PC-9 (cell line): ENCODE measurements at regions not wholly inside any gene's neighbourhood (a gene's known extent, or its start where the extent isn't known, plus 50 kb on each side); places are given as distances from the start of the nearest gene placed in this dataset.
A peak's percentile ranks its signal among the peaks of the same experiment; 100 is the strongest.

Experiments used
- BruUV-seq: library from RNA; stranded (reverse); fragments of 400-500 nt; replicated peaks from 2 replicates; lab custom pipeline; 2021; lab: Mats Ljungman, UMichigan
- CTCF ChIA-PET: fragments of 300-600 bp; sonication (Branson Sonifier 250); formaldehyde crosslinking; loops from one replicate; lab custom pipeline; 2022; ENCODE audit warnings: antibody characterized with exemption; lab: Charles Lee
- POLR2A ChIA-PET: fragments of 300-600 bp; sonication (Branson Sonifier 250); formaldehyde crosslinking; loops from one replicate; lab custom pipeline; 2022; ENCODE audit warnings: antibody characterized with exemption; ENCODE audit not compliant: unreplicated experiment; lab: Charles Lee
- DNase-seq, 2 experiments: peaks; one replicate each; pipeline versions ENCODE4 v3.0.0 to v3.0.0-alpha.2; 2015 to 2022; ENCODE audit warnings: mixed read lengths in 1 of 2
- H2AFZ ChIP-seq: fragments of 200-600 bp; sonication (generic); 2 replicates; pipeline ENCODE4 v1.8.1; 2017; ENCODE audit warnings: antibody characterized with exemption
- H3F3A ChIP-seq: fragments of 200-600 bp; sonication (generic); 2 replicates; pipeline ENCODE4 v1.8.1; 2017; ENCODE audit warnings: antibody characterized with exemption, mild to moderate bottlenecking, low read depth; ENCODE audit not compliant: insufficient read depth
- H3K27ac ChIP-seq: fragments of 200-600 bp; sonication (generic); 2 replicates; pipeline ENCODE4 v1.6.1; 2016; ENCODE audit warnings: mixed run types
- H3K27me3 ChIP-seq: fragments of 200-600 bp; sonication (generic); 2 replicates; pipeline ENCODE4 v1.6.1; 2016; ENCODE audit warnings: low read depth, mixed run types; ENCODE audit not compliant: insufficient read depth
- H3K36me3 ChIP-seq: fragments of 200-600 bp; sonication (generic); 2 replicates; pipeline ENCODE4 v1.6.1; 2016; ENCODE audit warnings: low read depth, mixed run types
- H3K4me1 ChIP-seq: fragments of 200-600 bp; sonication (generic); replicated peaks from 2 replicates; pipeline ENCODE4 v1.6.1; 2016; ENCODE audit warnings: mixed run types; ENCODE audit not compliant: insufficient read depth
- H3K4me2 ChIP-seq: fragments of 200-600 bp; sonication (generic); 2 replicates; pipeline ENCODE4 v1.6.1; 2017; ENCODE audit warnings: mixed run types
- H3K4me3 ChIP-seq: fragments of 200-600 bp; sonication (generic); 2 replicates; pipeline ENCODE4 v1.6.1; 2016; ENCODE audit warnings: mixed run types
- H3K79me2 ChIP-seq: fragments of 200-600 bp; sonication (generic); 2 replicates; pipeline ENCODE4 v1.6.1; 2017; ENCODE audit warnings: low read depth, mixed run types
- H3K9me2 ChIP-seq: fragments of 200-600 bp; sonication (generic); 2 replicates; pipeline ENCODE4 v1.8.1; 2017; ENCODE audit warnings: mild to moderate bottlenecking; ENCODE audit not compliant: insufficient read depth
- H3K9me3 ChIP-seq: fragments of 200-600 bp; sonication (generic); 2 replicates; pipeline ENCODE4 v1.8.1; 2016; ENCODE audit warnings: low read depth; ENCODE audit not compliant: insufficient read depth
- H4K20me1 ChIP-seq: fragments of 200-600 bp; sonication (generic); 2 replicates; pipeline ENCODE4 v1.8.1; 2017; ENCODE audit not compliant: insufficient read depth
- EZH2 ChIP-seq: fragments of 200-600 bp; sonication (generic); IDR thresholded peaks from 2 replicates; pipeline ENCODE4 v1.8.0; 2017; ENCODE audit warnings: antibody characterized with exemption, low read depth
- intact Hi-C: fragments of 100-400 bp; cut with micrococcal nuclease; formaldehyde crosslinking; loops from one replicate; pipeline ENCODE4 v1.10.0; 2022; ENCODE audit not compliant: unreplicated experiment
- TF ChIP-seq, protein P1 (sequence below): fragments of 200-600 bp; sonication (generic); conservative IDR thresholded peaks from 2 replicates; pipeline ENCODE4 v1.6.1; 2017; ENCODE audit warnings: mixed run types, antibody characterized with exemption, mild to moderate bottlenecking, moderate library complexity

DNA sequence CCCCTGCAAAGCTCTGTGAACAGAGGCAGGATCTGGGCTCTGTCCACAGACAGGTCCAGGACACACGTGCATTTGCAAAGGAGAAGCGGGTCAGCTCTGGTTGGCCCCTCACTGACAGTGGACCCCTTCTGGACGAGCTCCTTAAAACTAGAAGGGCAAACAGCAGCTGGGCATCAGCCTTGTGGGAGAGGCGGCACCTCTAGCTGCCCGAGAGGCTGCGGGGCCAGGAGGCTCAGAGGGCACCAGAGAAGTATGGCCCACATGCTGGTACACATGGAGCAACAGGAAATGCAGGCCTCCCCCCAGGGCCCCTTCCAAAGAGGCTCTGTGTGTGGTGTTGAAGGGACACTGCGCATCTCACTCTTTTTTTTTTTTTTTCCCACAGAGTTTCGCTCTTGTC, 233.0 kb upstream of the TCERG1L start:
- no peak for DNase-seq
- Histone ChIP-seq H4K20me1 (no peaks in the 10 kb centered on the region), H3K9me2 (no peaks in the 10 kb centered on the region), H3K4me1 (no peaks in the 10 kb centered on the region), H3K36me3 (no peaks in the 10 kb centered on the region), H3K4me2 (no peak overlapping the region), H3K27me3 (peaks cover 41% of the 10 kb centered on the region), H2AFZ (no peak overlapping the region), H3K9me3 (no peaks in the 10 kb centered on the region), H3K27ac (no peak overlapping the region), H3K4me3 (no peak overlapping the region), H3F3A (no peaks in the 10 kb centered on the region), H3K79me2 (no peaks in the 10 kb centered on the region)
- ChIA-PET POLR2A (no interaction called here), CTCF (no interaction called here)
- no peak for TF ChIP-seq EZH2
- TF ChIP-seq, protein P1, sequence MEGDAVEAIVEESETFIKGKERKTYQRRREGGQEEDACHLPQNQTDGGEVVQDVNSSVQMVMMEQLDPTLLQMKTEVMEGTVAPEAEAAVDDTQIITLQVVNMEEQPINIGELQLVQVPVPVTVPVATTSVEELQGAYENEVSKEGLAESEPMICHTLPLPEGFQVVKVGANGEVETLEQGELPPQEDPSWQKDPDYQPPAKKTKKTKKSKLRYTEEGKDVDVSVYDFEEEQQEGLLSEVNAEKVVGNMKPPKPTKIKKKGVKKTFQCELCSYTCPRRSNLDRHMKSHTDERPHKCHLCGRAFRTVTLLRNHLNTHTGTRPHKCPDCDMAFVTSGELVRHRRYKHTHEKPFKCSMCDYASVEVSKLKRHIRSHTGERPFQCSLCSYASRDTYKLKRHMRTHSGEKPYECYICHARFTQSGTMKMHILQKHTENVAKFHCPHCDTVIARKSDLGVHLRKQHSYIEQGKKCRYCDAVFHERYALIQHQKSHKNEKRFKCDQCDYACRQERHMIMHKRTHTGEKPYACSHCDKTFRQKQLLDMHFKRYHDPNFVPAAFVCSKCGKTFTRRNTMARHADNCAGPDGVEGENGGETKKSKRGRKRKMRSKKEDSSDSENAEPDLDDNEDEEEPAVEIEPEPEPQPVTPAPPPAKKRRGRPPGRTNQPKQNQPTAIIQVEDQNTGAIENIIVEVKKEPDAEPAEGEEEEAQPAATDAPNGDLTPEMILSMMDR: no peak
- no TSS peak for BruUV-seq
- intact Hi-C loops: no loop called here

- peak; percentile 25 to 48 for DNase-seq
- H3F3A ChIP-seq: no peaks in the 10 kb centered on the region
- POLR2A ChIA-PET: no interaction called here
- TF ChIP-seq EZH2: no peak
- TF ChIP-seq, protein P1: no peak
- no peaks in the 10 kb centered on the region for H3K9me3 ChIP-seq
- H3K4me3 ChIP-seq: no peak overlapping the region
- no peaks in the 10 kb centered on the region for H3K9me2 ChIP-seq
- H3K27me3 ChIP-seq: peaks cover 56% of the 10 kb centered on the region
- H3K36me3 ChIP-seq: no peaks in the 10 kb centered on the region
- H3K4me1 ChIP-seq: no peaks in the 10 kb centered on the region
- H4K20me1 ChIP-seq: no peaks in the 10 kb centered on the region
- no peak overlapping the region for H3K27ac ChIP-seq
- no peaks in the 10 kb centered on the region for H3K79me2 ChIP-seq
- H2AFZ ChIP-seq: no peak overlapping the region
- intact Hi-C loops: no loop called here
- H3K4me2 ChIP-seq: no peak overlapping the region
- BruUV-seq: no TSS peak
- CTCF ChIA-PET: no interaction called here
These were observed 234.7 kb upstream of the TCERG1L start for GRCh38 chr10:131546086-131546810.

DNA sequence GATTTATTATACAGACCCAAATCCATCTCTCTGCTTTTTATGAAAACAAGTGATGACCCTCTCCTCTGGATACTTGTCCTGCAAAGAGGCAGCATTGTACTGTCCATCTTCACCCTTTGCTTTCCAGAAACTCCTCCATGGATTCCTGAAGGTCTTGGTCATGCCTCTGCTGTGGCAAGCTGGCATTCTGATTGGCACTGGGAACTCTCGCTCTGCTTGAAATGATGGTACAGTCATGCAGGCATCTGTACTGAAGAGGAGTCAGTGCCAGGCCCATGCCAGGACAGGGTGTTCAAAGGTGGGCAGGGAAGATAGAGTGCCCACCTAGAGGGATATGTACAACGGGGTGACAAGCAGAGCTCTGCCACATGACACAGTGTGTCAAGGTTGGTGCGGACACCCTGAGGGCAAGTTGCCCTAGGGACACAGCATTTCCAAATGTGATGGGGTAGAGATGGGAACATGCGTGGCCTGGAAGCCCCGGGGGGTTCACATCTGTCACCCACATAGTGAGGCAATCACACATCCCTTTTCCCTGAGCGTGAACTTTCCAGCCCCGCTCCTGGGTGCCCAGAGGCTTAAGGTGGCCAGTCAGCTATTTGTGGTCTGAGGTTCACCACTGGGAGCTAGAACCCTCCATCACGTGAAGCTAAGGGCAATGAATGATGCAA, 235.7 kb upstream of the TCERG1L start:
- Histone ChIP-seq H3F3A (no peaks in the 10 kb centered on the region), H4K20me1 (no peaks in the 10 kb centered on the region), H3K9me3 (no peaks in the 10 kb centered on the region), H3K9me2 (no peaks in the 10 kb centered on the region), H3K27me3 (peaks cover 56% of the 10 kb centered on the region), H3K4me1 (no peaks in the 10 kb centered on the region), H3K4me3 (no peak overlapping the region), H3K79me2 (no peaks in the 10 kb centered on the region), H3K27ac (no peak overlapping the region), H3K36me3 (no peaks in the 10 kb centered on the region), H3K4me2 (no peak overlapping the region), H2AFZ (no peak overlapping the region)
- DNase-seq: no peak
- CTCF ChIA-PET: no interaction called here
- POLR2A ChIA-PET: no interaction called here
- no TSS peak for BruUV-seq
- TF ChIP-seq EZH2: no peak
- TF ChIP-seq, protein P1: no peak
- intact Hi-C loops: no loop called here
